ENCODE measurements at regions not wholly inside any gene's neighbourhood (a gene's known extent, or its start where the extent isn't known, plus 50 kb on each side); places are given as distances from the start of the nearest gene placed in this dataset.

- no peak for TF ChIP-seq CTCF (IDR thresholded peaks at IDR 0.05)
- TF ChIP-seq POLR2A (IDR thresholded peaks at IDR 0.05): no peak
Observed at GRCh38 chr15:29438703-29439055, 169.1 kb upstream of the NSMCE3 start.

Data from vagina (tissue), 2 donors.